Hepatocyte (in vitro differentiated cells): ENCODE measurements at regions not wholly inside any gene's neighbourhood (a gene's known extent, or its start where the extent isn't known, plus 50 kb on each side); places are given as distances from the start of the nearest gene placed in this dataset.

Experiments
- CTCF ChIP-seq: fragments of 200-600 bp; sonication (generic); IDR thresholded peaks from 2 replicates; pipeline ENCODE4 v1.5.1; 2016; ENCODE audit warnings: antibody characterized with exemption, mild to moderate bottlenecking; ENCODE audit not compliant: poor library complexity
- EZH2 ChIP-seq: fragments of 200-600 bp; sonication (generic); IDR thresholded peaks from 2 replicates; pipeline ENCODE4 v1.6.1; 2016; ENCODE audit warnings: antibody characterized with exemption, mild to moderate bottlenecking, borderline replicate concordance

GRCh38 chr5:156015137-156015536 lies 311.8 kb upstream of the SGCD start:
- no peak for TF ChIP-seq CTCF
- no peak for TF ChIP-seq EZH2
